EL (cell line): ENCODE measurements at regions not wholly inside any gene's neighbourhood (a gene's known extent, or its start where the extent isn't known, plus 50 kb on each side); places are given as distances from the start of the nearest gene placed in this dataset.
"Not testable (repeated sequence)": the region's sequence is repeated elsewhere in the genome, so short reads cannot be mapped to it uniquely, and the experiment has no call there.

Experiments used
- DNase-seq: peaks from one replicate; pipeline ENCODE4 v3.0.0-alpha.2; 2016

DNA sequence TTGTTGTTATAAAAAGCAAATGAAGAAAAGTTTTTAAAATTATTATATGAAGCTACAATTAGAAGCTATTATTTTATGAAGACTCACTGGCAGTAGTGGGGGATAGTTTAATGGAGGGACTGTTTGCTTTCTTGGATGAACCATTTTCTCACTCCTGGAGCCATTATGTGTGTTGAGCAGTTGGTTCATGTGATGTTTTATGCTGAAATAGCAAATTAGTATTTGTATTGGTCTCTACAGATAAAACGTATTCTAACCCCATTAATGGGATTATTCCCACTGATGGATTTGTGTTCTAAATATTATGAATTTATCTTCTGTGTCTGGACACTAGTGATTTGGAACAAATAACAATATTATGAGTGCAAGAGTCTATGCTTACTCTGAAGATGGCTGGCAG lies 507.5 kb upstream of the FSHR start:
- DNase-seq: no peak

DNA sequence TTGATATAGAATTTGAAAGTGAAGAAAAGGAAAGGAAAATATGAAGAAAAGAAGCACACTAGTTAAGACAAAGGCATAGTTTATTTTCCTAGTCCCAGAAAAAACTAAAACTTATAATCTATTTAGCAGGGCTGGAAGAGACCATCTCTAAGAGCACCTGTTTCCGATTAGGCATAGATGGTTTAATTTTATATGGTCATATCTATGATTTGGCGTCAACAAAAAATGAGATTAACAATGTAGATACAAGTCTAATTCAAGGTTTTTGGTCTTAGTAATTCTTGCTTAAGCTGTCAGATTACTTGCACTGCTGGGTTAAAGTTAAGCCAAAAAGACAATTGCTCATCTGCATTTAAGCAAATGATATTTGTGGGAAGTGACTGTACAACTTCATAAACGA lies 502.5 kb upstream of the FSHR start:
- no peak for DNase-seq

DNA sequence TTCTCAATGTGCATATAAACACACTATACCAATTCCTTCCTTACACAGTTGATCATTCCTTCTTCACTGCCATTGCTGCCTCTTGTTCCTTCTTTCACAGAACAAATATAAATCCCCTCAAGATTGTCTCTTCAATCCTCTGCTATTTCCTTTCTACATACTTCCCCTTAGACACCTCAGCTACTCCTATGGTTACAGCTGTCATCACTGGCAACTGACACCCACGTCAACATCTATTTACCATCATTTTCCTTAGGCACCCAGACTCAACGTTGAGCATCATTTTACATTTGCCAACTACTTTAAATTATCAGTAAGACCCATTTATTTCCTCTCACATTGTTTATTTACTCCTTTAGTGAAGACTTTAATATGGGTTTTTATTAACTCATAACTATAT lies 488.8 kb upstream of the FSHR start:
- no peak for DNase-seq

DNA sequence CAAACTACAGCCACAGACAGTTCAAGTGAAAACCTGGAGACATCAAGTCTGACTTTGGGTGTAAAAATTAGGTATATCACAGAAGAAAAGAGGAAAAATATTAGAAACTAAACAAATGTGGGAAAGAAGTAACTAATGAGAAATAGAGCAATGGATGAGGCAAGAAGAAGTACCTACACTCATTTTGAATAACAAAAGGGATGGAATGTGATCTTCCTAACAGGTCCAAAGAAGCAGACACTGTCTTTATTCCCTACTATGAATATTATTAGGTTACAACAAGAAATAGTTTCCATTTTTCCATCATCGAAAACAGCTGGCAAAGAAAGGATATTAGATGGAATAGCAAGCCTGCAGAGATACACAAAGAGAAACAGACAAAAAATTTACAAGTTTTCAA lies 486.3 kb upstream of the FSHR start:
- no peak for DNase-seq

DNA sequence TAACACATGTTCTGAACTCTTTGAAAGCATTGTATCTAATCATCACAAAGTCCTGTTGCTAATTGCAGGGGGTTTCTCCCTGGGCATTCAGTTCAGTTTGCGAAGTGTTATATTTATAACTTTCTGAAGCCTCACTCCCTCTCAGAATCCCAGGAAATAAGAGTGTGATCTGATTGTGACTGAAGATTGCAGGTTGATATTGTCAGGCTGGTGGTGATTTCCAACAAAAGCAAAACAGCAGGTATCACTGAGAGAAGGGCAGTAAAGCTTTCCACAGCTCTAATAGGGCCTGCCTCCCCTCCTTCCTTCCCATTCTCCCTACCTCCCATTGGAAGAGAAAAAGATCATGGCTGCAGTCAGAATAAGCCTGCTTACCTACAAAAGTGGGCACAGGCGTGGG lies 466.7 kb upstream of the FSHR start:
- DNase-seq: no peak

DNA sequence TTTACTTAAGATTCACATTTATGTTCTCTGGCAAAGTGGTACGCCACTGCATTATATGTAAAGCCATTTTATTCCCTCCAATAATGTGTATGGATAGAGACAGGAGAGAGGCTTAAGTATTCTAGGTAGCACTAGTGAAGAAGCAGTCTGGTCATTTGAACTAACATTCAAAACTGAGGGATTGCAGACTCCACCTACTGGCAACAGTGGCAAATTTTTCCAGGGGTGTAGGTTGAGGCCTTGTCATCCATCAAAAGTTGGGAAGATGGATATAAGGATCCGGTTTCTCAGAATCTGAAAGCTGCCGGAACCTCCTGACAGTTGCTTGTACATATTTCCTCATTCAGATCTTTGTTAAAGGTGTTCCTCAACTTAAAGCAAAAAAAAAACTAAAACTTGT lies 465.5 kb upstream of the FSHR start:
- no peak for DNase-seq

DNA sequence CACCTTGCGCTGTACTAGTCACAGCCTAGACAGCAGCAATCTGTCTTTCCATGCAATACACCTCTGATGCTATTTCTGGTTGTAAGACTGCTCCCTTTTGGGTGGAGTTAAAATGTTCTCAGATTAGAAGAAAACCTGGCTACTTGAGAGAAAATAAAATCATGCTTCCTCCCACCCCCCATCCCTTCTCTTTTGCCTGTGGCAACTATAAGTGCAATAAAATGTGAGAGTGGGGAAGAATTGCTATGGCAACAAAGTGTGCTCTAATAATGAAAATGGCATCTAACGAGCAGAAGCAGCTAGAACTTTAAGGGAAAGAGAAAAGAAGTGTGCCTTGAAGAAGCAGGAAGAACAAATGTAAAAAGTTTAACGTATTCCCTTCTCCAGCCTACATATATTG lies 464.2 kb upstream of the FSHR start:
- no peak for DNase-seq

DNA sequence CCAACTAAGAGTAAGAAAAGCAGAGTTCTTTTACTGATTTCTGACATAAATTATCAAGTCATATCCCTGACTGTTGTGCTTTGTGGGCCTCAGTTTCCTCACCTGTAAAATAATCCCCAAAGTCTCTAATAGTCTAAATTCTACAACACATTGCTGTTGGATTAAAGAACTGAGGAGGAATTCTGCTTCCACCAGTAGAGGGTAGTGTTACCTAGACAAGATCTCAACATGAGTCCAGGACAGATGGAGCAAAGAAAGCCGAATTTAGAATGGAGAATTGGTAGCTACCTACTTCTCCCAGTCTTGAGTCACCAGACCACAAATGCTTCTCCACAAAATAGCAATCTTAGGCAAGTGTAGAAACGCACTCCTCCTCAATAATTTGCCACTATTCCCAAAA lies 462.5 kb upstream of the FSHR start:
- no peak for DNase-seq

DNA sequence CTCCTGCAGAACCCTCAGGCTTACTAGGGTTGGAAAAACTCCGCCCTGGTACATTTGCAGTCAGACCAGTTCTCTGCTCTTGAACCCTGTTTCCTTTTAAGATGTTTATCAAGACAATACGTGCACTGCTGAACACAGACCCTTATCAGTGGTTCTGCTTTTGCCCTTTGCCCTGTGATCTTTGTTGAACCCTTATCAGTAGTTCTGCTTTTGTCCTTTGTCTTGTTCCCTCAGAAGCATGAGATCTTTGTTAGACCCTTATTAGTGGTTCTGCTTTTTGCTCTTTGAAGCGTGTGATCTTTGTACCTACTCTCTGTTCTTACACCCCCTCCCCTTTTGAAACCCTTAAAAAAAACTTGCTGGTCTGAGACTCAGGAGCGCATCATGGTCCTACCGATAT lies 457.5 kb upstream of the FSHR start:
- not testable (repeated sequence) for DNase-seq

DNA sequence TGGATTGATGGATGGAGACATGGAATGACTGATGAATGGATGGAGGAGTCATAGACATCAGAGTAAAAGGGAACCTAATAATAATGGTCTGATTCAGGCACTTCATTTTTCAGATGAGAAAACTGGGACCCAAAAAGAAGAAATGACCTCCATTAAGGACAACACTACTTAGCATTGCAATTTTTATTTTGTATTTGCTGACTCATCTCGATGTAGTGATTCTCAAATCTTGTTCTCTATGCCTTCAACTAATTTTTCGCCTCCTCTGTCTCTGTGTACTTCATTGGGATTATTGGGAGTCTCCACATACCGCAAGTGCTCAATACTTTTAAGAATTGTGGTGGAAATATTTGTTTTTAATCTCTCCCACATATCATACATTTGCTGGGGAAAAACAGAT lies 446.2 kb upstream of the FSHR start:
- no peak for DNase-seq

DNA sequence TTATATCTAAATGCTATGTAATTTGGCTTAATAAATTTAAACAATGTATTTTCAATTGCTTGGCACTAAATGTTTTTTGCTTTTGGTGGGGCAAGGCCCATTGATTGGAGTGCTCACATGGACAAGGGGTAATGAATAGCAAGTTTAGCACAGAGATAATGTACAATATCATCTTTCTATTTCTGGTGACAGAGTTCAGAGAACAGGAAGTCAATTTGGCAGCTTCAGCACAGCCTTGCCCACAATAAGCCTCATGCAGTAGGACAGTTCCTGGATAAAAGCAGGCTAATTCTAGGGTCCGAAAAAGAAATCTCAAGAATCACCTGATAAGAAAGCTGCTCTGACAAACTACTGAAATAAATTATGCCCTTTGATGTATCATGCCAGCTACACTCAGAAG lies 443.9 kb upstream of the FSHR start:
- DNase-seq: no peak

DNA sequence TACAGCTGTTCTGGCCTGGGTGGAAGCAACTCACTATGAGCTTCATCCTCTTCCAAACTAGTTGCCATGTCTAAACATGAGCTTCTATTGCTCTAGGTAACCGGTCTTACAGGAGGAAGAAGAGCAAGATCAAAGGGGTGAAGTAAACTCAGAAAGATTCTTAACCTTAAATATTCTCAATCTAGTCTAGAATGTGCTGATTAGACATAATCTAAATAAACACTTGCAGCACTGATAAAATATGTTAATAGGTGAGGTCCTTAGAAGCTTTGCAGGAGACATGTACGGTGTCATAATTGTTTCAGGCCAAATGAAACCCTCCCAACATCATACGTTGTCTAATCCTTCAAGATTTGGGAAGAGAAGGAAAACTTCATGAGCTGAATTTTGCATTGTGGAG lies 431.6 kb upstream of the FSHR start:
- no peak for DNase-seq

DNA sequence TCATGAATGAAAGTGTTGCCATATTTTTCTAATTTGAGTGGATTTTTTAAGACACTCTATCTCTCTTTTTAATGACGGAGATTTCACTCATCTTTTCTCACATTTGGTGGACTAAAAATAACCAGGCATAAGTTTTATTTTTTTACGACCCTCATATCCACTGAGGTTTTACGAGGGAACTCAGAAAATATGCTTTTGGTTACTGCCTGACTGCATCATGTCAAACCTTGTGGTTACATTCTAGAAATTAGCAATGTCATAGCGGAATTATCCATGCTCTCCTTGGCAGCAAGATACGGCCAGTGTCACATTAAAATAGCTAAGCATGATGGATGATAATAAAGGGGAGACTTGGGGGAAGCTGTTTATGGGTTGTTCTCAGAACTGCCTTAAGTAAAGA lies 428.6 kb upstream of the FSHR start:
- no peak for DNase-seq

DNA sequence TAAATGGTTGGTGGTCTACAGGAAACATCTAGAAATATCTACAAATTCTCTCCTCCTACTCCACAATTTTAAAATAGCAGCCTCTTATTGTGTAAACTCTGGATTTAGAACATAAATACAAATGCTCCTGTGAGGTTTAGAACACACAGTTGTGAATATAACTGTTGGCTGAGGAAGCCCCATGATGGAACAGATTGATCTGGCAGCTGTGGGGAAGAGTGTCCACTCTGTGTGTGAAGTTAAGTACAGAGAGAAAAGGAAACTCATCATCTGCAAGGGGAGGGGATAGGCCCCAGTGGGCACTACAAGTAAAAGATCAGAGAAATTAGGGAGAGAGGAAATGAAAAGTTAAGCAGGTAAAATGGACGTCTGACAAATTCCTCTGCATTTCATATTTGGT lies 422.7 kb upstream of the FSHR start:
- DNase-seq: no peak

DNA sequence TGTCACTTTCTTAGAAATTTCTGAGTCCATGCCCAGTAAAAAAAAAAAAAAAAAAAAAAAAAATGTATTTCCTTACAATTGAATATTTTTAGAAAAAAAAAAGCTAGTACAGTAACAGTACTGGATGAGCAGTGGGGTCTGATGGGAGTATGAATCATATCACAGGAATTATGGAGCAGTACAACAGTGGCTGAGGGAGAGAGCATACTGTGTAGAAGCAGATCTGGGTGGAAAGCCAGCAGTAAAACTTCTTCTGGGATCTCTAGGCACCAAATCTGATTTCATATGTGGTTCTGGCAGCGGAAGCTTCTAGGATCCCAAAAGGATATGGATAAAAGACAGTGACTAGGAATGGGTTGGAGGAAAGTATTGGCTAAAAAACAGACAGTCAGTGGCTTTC lies 414.9 kb upstream of the FSHR start:
- no peak for DNase-seq

DNA sequence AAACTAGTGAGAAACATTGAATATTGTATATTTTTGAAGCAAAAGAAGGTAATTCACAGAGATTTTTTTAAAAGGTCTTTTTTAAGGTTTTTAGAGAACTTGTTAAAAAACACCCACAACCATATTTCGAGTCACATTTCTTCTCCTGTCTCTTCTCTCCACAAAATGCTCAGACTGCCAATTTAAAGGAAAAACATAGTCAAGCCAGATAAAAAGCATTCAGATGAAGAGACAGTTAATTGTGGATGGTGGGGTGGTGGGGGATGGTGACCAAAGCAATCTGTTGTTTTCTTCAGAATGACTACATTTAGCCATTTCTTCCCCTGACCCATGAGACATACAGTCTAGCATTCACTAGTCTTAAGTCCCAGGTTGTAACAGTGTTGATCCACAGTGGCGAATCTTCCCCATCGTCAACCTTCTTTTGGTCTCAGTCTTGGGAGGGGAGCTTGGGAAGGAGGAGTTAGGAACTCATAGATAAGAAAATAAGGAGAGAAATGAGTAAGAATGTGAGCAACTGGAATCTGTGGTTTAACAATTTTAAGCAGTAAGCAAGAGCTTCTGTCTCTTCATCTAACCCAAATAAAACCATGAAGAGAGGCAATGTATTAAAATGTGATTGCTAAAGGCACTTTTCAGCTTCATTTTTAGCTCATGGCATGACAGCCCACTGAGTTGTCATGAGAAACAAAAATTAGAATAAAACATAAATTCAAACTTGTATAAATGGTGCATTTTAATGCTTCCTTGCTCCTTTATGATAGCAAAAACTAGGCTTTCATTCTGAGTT lies 413.7 kb upstream of the FSHR start:
- no peak for DNase-seq

DNA sequence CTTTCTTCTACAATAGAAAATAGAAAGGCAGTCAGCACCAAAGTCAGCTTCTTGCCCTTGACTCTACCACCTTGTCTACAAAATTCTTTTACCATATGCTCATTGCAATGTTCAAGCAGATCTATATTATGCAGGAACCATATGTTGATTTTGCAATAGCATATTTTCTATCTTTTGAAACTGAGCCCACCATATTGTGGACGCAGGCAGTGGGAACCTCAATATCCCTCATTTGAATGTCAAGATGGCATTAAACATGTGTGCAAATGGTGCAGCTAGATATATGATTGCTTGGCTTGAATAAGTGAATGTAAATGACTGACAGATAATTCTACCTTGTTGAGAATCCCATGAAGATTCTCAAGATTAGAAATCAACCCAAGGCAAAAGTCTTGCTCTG lies 412.7 kb upstream of the FSHR start:
- DNase-seq: no peak

DNA sequence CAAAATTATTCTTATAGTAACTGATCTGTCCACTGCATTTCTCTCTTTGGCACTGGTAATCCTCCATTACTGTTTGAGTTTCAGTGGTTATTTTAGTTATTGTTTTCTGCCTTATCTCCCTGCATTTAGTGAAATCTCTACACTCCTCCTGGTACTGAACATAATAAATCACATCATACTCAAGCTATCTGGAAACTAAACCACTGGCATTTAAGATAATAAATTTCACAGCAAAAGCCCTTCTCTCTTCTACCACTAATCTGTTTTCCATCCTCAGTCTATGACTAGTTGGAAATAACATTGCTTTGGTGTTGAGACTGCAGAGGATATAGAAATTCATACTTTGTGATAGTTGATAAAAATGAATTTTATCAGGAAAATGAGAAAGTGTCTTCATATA lies 399.3 kb upstream of the FSHR start:
- DNase-seq: no peak

DNA sequence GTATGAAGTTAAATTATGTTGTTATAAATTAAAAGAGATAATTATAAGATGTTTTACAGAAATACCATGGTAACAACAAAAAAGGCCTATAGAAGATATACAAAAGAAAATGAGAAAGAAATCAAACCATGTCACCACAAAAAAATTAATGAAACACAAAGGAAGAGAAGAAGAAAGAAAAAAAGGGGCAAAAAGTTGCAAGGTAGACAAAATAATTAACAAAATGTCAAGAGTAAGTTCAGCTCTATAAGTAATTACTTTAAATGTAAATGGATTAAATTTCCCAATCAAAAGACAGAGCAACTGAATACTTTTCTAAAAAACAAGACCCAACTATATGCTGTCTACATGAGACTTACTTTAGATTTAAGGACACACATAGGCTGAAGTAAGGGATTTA lies 378.4 kb upstream of the FSHR start:
- DNase-seq: no peak

DNA sequence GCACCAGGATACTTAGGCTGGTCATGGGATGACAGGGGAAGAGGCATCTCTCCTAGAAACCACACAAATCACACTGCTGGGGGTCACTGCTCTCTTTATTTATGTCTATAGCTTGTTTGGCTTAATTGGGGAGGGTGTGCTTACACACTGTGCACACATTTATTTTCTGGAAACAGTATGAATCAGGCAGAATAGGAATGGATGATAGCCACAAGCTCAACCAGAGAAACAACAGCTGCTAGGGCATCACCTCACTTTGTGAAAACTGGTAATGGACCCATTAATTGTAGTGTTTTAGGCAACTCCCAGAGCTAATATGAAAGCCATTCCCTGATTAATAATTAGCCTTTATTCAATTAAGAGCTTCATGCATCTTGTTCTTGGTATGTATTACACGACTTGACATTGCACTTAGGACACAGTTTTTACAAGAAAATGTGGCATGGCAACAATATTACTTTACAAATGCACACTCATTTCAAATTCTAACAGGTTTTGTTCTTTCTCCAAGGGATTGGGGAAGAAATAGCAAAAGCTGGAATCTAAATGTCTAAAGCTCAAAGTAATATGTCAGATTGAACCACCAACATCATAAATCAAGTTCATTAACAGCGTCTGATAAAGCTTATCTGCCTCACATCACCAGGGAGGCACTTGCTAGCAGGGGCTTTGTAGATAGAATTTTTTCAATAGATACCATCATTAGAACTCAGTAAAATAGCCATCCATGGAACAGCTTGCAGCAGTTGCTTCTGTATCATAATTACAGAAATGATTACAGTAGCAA lies 361.9 kb upstream of the FSHR start:
- DNase-seq: no peak

DNA sequence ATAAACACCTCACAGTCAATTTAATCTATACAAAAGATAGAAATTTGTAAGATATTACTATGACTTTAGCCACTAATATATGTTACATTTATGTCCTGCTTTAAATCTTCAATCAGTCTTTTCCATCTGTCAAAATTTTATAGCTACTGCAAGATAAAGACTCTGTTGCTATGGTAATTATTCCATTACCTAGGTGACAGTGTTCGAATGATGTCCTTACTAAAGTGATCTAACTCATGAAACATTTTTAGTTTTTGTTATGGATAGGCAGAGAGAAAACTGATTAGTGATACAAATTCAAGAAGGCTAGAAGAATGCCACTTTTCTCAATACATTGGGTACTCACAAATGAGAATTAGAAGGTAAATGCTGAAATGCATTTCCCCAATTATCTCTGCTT lies 359.9 kb upstream of the FSHR start:
- DNase-seq: no peak

DNA sequence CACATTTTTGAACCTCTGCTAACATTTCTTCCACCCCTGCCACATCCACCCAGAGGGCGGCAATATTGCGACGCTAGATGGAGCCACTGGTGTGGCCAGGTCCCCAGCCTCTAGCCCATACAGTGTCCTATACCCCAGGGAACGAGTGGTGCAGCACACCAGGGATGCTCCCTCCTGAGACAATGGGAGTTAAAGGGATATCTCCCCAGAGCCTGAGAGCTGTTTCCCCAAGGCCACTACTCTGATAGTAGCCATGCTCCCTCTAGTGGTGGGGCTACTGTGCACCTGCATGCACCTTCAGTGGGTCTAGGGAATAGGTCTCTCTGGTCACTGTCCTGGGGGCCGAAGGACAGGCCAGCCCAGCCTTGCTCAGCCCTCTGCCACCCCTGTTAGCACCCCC lies 336.4 kb upstream of the FSHR start:
- no peak for DNase-seq

DNA sequence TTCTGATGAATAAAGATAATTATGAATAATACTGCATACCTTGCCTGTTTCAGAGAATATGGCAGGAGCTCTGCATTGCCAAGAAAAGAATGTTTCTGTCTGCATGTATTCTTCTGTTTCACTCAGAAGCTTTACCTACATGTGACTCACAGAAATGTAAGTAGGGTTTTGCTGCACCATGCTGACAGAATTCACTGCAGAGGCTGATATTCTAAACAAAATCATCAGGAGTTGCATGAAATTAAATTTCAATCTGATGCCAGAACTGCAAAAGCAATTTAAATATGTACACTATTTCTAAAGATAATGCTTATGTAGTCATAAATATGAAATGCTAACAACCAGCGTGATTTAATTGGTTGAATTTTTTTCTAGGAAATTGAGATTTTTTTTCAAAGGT lies 332.8 kb upstream of the FSHR start:
- DNase-seq: no peak

DNA sequence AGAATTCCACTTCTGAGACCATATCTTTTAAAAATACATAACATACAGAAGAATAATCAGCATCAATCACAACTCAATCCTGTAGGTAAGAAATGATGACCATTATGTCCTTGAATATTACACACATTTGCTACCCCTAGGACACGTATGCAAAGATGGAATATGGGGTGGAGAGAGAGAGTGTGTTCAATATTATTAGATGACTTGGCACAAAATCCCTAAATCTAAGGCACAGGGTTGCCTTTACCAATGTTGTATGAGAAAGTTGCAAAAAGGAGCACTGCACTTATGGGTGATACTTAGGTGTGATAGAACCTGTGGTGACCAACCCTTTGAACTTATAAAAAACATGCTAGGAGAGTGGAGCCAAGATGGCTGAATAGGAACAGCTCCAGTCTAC lies 326.2 kb upstream of the FSHR start:
- no peak for DNase-seq
